Endothelial cell of umbilical vein (primary cell): ENCODE measurements at regions not wholly inside any gene's neighbourhood (a gene's known extent, or its start where the extent isn't known, plus 50 kb on each side); places are given as distances from the start of the nearest gene placed in this dataset.

Experiments
- BruUV-seq: library from RNA; stranded (reverse); fragments of 400-500 nt; replicated peaks from 2 replicates; lab custom pipeline; 2021; lab: Mats Ljungman, UMichigan
- CTCF ChIA-PET: fragments of 300-600, 350-600 bp; sonication (Branson Sonifier 250); formaldehyde crosslinking; loops from one replicate; lab custom pipeline; 2021; ENCODE audit warnings: antibody characterized with exemption, inconsistent platforms; lab: Charles Lee
- POLR2A ChIA-PET: fragments of 300-600, 350-600 bp; sonication (Branson Sonifier 250); formaldehyde crosslinking; loops from one replicate; lab custom pipeline; 2021; ENCODE audit warnings: antibody characterized with exemption, inconsistent platforms; lab: Charles Lee
- DNase-seq: peaks from one replicate; pipeline ENCODE4 v3.0.0-alpha.2; 2011; ENCODE audit warnings: low read depth, low spot score
- FAIRE-seq: peaks from 2 replicates; lab custom pipeline; 2011; peaks lifted over from hg19 to GRCh38; lab: Jason Lieb, UNC
- H2AFZ ChIP-seq: 2 replicates; pipeline ENCODE4 v1.6.0; 2012; ENCODE audit warnings: low read depth, low read length, control low read depth, inconsistent platforms
- H3K27ac ChIP-seq: 2 replicates; pipeline ENCODE4 v1.5.1; 2011; ENCODE audit warnings: low read depth, mild to moderate bottlenecking, control low read depth, low read length, moderate library complexity; ENCODE audit not compliant: insufficient read depth
- H3K27me3 ChIP-seq, 2 experiments: 2 replicates each; pipeline versions ENCODE4 v1.6.0 to v1.6.1; 2011; ENCODE audit warnings: low read length in 2 of 2, mixed read lengths in 1 of 2; ENCODE audit not compliant: control insufficient read depth in 2 of 2, insufficient read depth in 2 of 2
- H3K36me3 ChIP-seq, 2 experiments: 2 replicates in 1 of 2; 3 replicates in 1 of 2; pipeline ENCODE4 v1.5.1; 2011; ENCODE audit warnings: low read length in 2 of 2, mild to moderate bottlenecking in 1 of 2, moderate library complexity in 1 of 2; ENCODE audit not compliant: control insufficient read depth in 2 of 2, insufficient read depth in 2 of 2; ENCODE audit errors: extremely low read depth in 1 of 2
- H3K4me1 ChIP-seq: 3 replicates; pipeline ENCODE4 v1.5.1; 2011; ENCODE audit warnings: mild to moderate bottlenecking, low read length; ENCODE audit not compliant: control insufficient read depth, insufficient read depth; ENCODE audit errors: extremely low read depth
- H3K4me2 ChIP-seq: 2 replicates; pipeline ENCODE4 v1.6.1; 2011; ENCODE audit warnings: low read length, control low read depth, mixed read lengths; ENCODE audit not compliant: insufficient read depth
- H3K4me3 ChIP-seq, 3 experiments: fragments of 200-600 bp in 1 of 3; sonication (generic), shearing (Covaris generic) in 1 of 3; replicated peaks in 1 of 3; 2 replicates each; pipeline ENCODE4 v1.5.1; 2011 to 2016; ENCODE audit warnings: control low read depth in 3 of 3, low read length in 3 of 3, mild to moderate bottlenecking in 2 of 3, inconsistent platforms in 1 of 3, low read depth in 1 of 3, moderate library complexity in 1 of 3; ENCODE audit not compliant: insufficient read depth in 1 of 3
- H3K79me2 ChIP-seq: 2 replicates; pipeline ENCODE4 v1.6.0; 2012; ENCODE audit warnings: low read length, inconsistent platforms; ENCODE audit not compliant: control insufficient read depth, insufficient read depth
- H3K9ac ChIP-seq: replicated peaks from 2 replicates; pipeline ENCODE3; 2011; ENCODE audit warnings: low read length, control low read depth; ENCODE audit not compliant: insufficient read depth; ENCODE audit errors: extremely low read depth
- H3K9me1 ChIP-seq: replicated peaks from 3 replicates; pipeline ENCODE4 v1.6.0; 2011; ENCODE audit warnings: mild to moderate bottlenecking, low read length; ENCODE audit not compliant: control insufficient read depth, insufficient read depth; ENCODE audit errors: extremely low read depth
- H3K9me3 ChIP-seq: replicated peaks from 2 replicates; pipeline ENCODE4 v1.5.1; 2012; ENCODE audit warnings: low read length, inconsistent platforms; ENCODE audit not compliant: control insufficient read depth, insufficient read depth
- H4K20me1 ChIP-seq: replicated peaks from 2 replicates; pipeline ENCODE3; 2011; ENCODE audit warnings: mild to moderate bottlenecking, low read length; ENCODE audit not compliant: control insufficient read depth, insufficient read depth; ENCODE audit errors: extremely low read depth
- EZH2 ChIP-seq: IDR thresholded peaks from 2 replicates; pipeline ENCODE4 v1.6.1; 2012; ENCODE audit warnings: borderline replicate concordance, low read depth, mild to moderate bottlenecking, moderate library complexity, low read length, inconsistent platforms; ENCODE audit not compliant: severe bottlenecking
- FOS ChIP-seq: IDR thresholded peaks from 2 replicates; pipeline ENCODE4 v1.6.1; 2011; ENCODE audit warnings: mild to moderate bottlenecking, low read length, moderate library complexity, borderline replicate concordance; ENCODE audit not compliant: insufficient read depth
- GATA2 ChIP-seq: IDR thresholded peaks from 2 replicates; pipeline ENCODE4 v1.7.0; 2011; ENCODE audit warnings: low read depth, mild to moderate bottlenecking, moderate library complexity, mixed read lengths, low read length; ENCODE audit not compliant: insufficient read length, insufficient read depth
- JUN ChIP-seq: IDR thresholded peaks from 2 replicates; pipeline ENCODE4 v1.6.1; 2011; ENCODE audit warnings: borderline replicate concordance, low read depth; ENCODE audit not compliant: insufficient read length, insufficient read depth
- MYC ChIP-seq: IDR thresholded peaks from one replicate; pipeline ENCODE4 v1.6.1; 2011; ENCODE audit warnings: mild to moderate bottlenecking, low read depth, low read length
- POLR2A ChIP-seq: IDR thresholded peaks from 2 replicates; pipeline ENCODE4 v1.6.1; 2012; ENCODE audit warnings: low read depth, mild to moderate bottlenecking, control low read depth, low read length
- POLR2AphosphoS5 ChIP-seq: IDR thresholded peaks from 2 replicates; pipeline ENCODE4 v1.6.1; 2012; ENCODE audit warnings: low read depth, mild to moderate bottlenecking, control low read depth, low read length, moderate library complexity; ENCODE audit not compliant: insufficient read depth
- dilution Hi-C: fragments of 300-500 bp; cut with MboI; formaldehyde crosslinking; loops from one replicate; pipeline ENCODE4 v1.15.0; 2019; ENCODE audit warnings: low sequenced_read_pairs; ENCODE audit not compliant: extremely low pct_ligation_motif_present
- intact Hi-C: fragments of 100-400 bp; cut with micrococcal nuclease; formaldehyde crosslinking; loops from one replicate; pipeline ENCODE4 v1.10.0; 2022
- TF ChIP-seq, protein P1 (sequence below), 2 donors: IDR thresholded peaks; 1 replicate in 1 of 2; 2 replicates in 1 of 2; pipeline ENCODE4 v1.5.1; 2011; ENCODE audit warnings: low read length in 2 of 2, mild to moderate bottlenecking in 2 of 2, moderate library complexity in 2 of 2, control low read depth in 1 of 2, inconsistent platforms in 1 of 2, low read depth in 1 of 2; ENCODE audit not compliant: insufficient read depth in 1 of 2; ENCODE audit errors: extremely low read depth in 1 of 2
- TF ChIP-seq, protein P2 (sequence below): IDR thresholded peaks from 2 replicates; pipeline ENCODE4 v1.6.1; 2011; ENCODE audit not compliant: insufficient read depth, insufficient read length

DNA sequence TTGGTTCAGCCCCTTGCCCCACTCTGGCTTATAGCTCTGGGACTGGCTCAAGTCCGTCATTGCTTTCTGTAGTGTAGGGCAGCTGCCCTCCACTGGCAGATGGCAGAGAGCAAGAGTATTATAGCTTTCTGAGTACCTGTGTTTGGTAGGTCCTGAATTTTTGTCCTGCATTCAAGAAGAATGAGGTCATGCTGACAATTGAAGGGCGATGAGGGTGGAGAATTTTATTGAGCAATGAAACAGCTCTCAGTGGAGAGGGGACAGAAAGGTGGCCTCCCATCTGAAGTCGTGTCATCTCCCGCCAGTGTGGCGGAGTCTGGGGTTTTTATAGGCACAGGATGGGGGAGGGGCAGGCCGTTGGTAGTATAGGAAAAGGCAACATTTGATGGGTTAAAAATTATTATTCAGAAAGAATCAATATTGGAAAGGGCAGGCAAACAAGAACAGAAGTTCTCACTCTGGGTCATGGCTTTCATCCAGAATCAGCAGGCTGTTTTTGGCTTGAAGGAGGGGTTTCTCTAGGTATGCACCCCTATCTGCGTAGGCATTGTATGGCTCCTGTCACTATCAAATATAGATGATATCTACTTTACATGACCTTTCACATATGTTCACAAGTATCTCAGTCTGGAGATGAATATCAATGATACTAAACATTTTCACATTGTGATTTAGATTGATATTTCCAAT is 1239.7 kb upstream of the ALCAM start:
- no peak overlapping the region for H3K4me2 ChIP-seq
- no peak overlapping the region for H2AFZ ChIP-seq
- H3K27me3 ChIP-seq: no peaks in the 10 kb centered on the region
- FAIRE-seq (no peak), DNase-seq (no peak)
- intact Hi-C loops: no loop called here
- H3K36me3 ChIP-seq: no peaks in the 10 kb centered on the region
- dilution Hi-C loops: no loop called here
- H4K20me1 ChIP-seq: no peaks in the 10 kb centered on the region
- H3K4me1 ChIP-seq: no peaks in the 10 kb centered on the region
- no peaks in the 10 kb centered on the region for H3K79me2 ChIP-seq
- ChIA-PET CTCF (no interaction called here), POLR2A (no interaction called here)
- no peak for TF ChIP-seq POLR2AphosphoS5
- TF ChIP-seq EZH2: no peak
- TF ChIP-seq MYC: no peak
- TF ChIP-seq FOS: no peak
- no peak for TF ChIP-seq JUN
- no peak for TF ChIP-seq GATA2
- TF ChIP-seq, protein P1, sequence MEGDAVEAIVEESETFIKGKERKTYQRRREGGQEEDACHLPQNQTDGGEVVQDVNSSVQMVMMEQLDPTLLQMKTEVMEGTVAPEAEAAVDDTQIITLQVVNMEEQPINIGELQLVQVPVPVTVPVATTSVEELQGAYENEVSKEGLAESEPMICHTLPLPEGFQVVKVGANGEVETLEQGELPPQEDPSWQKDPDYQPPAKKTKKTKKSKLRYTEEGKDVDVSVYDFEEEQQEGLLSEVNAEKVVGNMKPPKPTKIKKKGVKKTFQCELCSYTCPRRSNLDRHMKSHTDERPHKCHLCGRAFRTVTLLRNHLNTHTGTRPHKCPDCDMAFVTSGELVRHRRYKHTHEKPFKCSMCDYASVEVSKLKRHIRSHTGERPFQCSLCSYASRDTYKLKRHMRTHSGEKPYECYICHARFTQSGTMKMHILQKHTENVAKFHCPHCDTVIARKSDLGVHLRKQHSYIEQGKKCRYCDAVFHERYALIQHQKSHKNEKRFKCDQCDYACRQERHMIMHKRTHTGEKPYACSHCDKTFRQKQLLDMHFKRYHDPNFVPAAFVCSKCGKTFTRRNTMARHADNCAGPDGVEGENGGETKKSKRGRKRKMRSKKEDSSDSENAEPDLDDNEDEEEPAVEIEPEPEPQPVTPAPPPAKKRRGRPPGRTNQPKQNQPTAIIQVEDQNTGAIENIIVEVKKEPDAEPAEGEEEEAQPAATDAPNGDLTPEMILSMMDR (IDR thresholded peaks at IDR 0.05; ENCODE audit: extremely low read depth in 1 of 2, insufficient read depth in 1 of 2, low read depth in 1 of 2, low read length in 2 of 2): no peak
- TF ChIP-seq POLR2A: no peak
- TF ChIP-seq, protein P2, sequence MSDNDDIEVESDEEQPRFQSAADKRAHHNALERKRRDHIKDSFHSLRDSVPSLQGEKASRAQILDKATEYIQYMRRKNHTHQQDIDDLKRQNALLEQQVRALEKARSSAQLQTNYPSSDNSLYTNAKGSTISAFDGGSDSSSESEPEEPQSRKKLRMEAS: no peak
- H3K27ac ChIP-seq: no peak overlapping the region
- H3K9ac ChIP-seq: no peak overlapping the region
- H3K9me3 ChIP-seq: no peaks in the 10 kb centered on the region
- no peaks in the 10 kb centered on the region for H3K9me1 ChIP-seq
- no peak overlapping the region for H3K4me3 ChIP-seq
- BruUV-seq: no TSS peak
